ENCODE measurements at regions not wholly inside any gene's neighbourhood (a gene's known extent, or its start where the extent isn't known, plus 50 kb on each side); places are given as distances from the start of the nearest gene placed in this dataset.

DNA sequence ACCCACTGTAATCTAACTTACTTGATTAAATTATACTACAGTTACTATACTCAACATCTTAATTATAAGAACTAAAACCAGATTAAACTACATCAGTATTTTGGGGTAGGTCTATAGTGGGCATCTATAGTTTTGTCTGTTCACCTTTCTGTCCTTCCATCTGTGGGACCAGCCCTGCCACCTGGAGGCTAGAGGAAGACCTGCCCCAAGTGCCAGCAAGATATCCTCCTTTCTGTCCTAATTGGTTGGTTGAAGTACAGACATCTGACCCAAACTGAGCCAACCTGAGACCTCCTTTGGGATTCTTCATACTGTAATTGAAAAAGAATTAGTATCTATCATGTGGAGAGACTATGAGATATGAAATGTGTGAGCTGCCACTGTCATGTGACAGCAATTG, 172.2 kb upstream of the TLL1 start:
- TF ChIP-seq CTCF (IDR thresholded peaks at IDR 0.05; ENCODE audit: poor library complexity, severe bottlenecking) (no peak), TAF1 (IDR thresholded peaks at IDR 0.05; ENCODE audit: low read depth) (no peak)
